ENCODE measurements at regions not wholly inside any gene's neighbourhood (a gene's known extent, or its start where the extent isn't known, plus 50 kb on each side); places are given as distances from the start of the nearest gene placed in this dataset.

DNA sequence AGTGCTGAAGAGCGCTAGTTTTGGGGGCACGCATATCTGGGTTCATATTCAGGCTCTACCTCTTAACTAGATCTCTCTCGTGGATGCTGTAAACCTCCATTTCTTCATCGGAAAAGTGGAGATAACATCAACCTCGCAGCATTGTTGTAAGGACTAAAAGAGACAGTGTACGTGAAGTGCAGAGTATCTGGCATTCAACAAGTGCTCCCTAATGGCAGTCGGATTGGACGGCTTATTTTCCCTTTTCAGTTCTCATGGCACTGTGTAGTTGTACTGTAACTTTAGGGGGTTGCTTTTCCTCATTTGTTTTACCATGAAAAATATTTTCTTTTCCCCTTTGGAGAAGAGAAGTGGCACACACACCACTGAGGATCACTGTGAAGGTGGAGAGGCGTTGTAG lies 51.4 kb upstream of the ESX1 start:
- DNase-seq (ENCODE audit: low read depth), result no peak

Data from T-helper 22 cell (primary cell).